ENCODE measurements at regions not wholly inside any gene's neighbourhood (a gene's known extent, or its start where the extent isn't known, plus 50 kb on each side); places are given as distances from the start of the nearest gene placed in this dataset.

DNA sequence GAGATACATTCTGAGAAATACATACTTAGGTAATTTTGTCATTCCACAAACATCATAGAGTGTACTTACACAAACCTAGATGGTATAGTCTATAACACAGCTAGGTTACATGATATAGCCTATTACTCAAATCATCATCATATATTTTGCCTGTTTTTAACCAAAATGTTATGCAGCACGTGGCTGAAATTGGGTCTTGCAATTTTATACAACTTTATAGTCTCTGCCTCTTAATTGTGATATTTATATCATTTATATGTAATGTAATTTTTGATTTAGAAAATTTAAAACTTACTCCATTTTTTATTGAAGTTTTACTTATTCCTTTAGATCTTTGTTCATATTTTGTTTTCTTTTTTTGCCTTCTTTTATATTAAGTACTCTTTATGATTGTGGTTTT lies 350.7 kb upstream of the DCN start:
- TF ChIP-seq CTCF (IDR thresholded peaks at IDR 0.05; ENCODE audit: insufficient read depth, low read length) (no peak), POLR2AphosphoS5 (IDR thresholded peaks at IDR 0.05; ENCODE audit: low read depth) (no peak)
